Activated effector memory CD4-positive, alpha-beta T cell treated with Interleukin-2 at 50 U/mL for 16 hours (primary cell): ENCODE measurements at regions not wholly inside any gene's neighbourhood (a gene's known extent, or its start where the extent isn't known, plus 50 kb on each side); places are given as distances from the start of the nearest gene placed in this dataset.

Source experiments
- DNase-seq: peaks from one replicate; pipeline ENCODE4 v3.0.0-alpha.2; 2020

DNA sequence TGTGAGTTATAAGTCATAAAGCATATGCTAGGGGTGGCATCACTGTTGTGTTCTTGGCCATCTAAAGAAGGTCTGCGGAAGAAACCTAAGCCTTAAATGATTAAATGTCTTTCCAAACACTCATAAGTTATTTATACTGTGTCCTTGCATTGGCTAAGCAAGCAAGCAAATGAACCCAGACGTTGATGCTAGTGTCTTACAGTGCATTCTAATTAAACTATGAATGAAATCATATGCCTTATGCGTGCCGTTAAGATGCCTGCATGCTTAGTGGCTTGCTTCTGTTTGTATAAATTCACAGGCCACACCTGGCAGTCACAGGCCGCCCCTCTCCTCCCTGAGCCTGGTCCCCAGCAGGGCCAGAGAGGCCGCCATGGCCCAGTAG is 49.9 kb downstream of the RIN2 start:
- DNase-seq: no peak

DNA sequence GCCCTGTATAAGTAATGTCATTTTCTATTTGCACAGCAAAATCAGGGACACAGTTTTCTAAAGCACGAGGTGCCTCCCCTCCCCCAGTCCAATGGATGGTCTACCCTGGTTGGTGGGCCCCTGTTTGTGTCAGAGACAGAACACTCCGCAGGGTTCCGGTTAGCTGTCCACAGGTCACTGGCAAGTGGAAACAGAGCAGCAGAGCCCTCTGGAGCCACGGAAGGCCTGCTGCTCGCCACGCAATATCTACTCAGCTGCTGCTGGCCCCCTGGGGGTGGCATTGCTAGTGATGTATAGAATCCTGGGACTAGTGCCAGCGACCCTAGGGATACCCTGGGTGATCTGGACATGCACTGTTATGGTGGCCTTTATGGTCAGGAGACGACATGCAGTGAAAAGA is 50.4 kb downstream of the RIN2 start:
- DNase-seq: no peak

DNA sequence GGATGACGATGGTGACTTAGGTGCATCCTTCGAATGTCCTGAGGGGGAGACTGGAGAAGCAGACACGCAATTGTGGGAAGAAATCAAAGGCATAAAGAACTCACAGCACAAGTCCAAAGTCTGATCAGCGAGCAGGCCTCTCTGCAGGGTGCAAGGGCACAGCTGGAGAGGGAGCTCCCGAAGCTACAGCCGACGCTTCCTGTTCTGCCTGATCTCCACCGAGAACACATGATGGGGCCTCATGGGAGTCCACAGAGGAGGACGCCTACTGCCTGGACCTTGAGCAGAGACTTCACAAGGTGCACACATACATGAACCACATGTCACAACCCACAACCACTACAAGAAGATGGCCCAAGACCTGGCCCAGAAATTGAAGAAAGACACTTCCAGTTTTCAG is 51.4 kb downstream of the RIN2 start:
- no peak for DNase-seq

DNA sequence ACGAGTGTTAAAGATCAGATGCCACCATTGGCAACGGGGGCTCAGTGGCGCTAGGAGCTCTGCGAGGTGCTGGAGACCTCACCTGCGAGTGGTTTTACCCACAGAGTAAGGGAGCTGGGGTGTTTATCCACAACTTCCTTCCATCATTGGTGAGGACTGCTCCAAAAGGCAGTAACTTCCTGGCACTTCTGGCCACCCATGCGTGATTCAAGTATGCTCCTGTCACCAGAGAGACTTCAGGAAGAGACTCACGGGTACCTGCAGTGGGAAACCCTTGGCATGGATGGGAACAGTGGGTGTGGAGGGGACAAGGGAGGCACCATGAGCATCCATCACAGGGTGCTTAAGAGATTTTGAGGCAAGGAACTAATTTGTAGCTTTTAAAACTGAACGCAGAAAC is 53.2 kb downstream of the RIN2 start:
- no peak for DNase-seq

DNA sequence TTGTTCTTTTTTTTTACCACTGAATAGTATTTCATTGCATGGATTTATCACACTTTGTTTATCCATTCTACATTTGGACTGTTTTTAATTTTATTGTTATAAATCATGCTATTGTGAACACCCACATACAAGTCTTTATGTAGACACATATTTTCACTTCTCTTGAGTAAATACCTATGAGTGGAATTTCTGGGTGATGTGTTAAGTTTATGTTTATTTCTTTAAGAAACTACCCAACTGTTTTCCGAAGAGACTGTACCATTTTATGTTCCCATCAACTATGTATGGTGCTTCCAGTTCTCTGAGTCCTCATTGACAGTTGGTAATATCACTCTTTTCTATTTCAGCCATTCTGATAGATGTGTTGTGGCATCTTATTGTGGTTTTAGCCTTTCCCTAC is 54.0 kb downstream of the RIN2 start:
- no peak for DNase-seq

DNA sequence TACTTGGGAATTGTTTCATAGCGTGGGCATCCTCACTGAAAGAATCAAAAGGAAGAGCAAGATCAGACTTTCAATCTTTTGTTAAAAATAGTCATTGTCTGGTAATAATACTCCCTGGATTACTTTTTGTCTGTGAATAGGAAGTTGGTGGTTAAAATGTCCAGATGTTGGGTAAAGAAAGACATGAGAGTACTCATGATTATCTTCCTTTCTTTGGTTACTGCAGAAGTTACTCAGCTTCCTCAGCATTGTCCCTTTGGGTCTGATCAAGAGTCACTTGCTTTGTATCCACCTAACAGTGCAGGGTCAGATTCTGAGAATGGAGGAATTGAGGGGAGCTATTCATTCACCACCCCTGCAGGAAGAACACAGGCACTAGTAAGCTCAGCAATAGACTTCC is 54.6 kb downstream of the RIN2 start:
- DNase-seq: no peak

DNA sequence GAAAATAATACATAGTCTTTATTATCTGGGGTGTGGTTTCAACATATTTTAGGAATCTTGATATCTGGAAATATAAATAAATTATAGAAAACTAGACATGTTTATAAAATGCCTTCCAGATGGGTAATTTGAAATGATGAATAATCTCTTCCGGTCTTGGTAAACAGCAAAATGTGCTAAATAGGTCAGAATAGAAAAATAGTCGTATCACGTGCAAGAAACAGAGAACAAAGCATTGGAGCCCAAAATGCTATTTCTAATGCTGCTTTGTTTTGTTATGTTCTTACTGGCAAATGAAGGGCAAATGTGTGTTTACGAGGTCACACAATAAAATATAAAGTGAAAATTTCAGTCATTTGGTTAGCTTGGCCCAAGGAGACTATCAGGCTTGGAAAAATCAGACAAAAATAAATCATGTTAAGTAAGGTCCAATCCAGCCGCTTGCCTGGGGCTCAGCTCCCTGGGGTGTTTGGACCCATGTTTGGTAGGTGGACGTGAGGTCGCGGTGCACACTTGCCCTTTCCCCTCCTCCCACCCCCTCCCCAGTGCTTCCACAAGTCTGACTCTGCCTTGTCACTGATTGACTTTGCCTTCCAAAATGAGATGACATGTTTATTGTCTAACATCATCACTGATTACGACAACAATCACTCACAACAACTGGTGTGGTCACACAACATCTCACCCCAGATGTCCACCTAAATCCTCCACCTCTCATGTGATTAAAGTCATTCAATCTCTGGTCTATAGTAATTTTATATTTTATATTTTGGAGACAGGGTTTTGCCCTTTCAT is 56.0 kb downstream of the RIN2 start:
- no peak for DNase-seq

DNA sequence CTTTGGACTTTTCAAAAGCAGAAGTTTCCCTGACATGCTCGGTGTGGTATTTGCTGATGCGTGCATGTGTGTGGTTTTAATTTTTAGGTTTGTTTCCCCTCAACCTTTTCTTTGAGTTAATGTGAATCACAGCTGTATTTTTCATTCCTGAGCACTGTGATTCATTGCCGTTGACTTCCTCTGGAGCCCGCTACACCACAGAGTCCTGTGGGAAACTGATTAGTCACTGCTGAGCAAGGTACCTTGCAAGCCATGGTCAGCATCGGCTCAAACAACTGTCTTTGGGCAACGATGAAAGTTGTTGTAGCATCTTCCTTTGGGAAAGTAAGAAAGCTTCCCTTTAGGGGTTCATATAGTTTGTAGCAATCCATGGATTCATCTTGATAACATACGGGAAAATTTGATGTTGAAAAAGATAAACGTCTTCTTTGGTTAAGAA is 57.5 kb downstream of the RIN2 start:
- no peak for DNase-seq

DNA sequence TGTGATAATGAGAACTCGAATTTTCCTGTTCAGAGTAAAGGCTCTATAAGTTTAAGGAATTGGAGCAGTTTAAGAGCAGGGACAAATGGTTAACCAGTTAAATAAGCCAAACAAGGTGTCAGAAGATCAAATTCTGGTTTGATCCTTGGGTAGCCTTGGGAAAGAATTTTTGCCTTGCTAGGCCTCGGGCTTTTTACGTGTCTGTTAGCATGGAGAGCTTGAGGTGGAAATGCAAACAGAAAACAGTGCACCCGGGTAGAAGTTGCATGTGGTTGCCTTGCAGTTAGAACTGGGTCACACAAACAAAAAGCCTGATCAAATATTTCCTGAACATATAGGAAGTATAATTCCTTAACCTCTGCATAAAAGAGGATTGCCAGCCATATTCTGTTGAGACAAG is 58.3 kb downstream of the RIN2 start:
- no peak for DNase-seq

DNA sequence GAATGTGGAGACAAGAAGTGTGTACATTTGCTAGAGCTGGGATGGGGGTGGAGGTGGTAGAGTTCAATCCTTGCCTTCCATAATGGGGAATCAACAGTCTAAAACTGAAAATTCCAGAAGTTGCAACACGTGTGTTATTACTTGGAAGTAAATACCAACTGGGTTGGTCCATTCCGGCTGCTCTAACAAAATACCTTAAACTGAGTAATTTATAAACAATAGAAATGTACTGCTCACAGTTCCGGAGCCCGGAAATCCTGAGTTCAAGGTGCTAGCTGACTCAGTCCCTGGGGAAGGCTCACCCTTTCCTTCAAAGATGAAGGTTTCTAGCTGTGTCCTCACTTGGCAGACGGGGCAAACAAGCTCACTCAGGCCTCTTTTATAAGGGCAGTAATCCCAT is 59.0 kb downstream of the RIN2 start:
- DNase-seq: no peak

DNA sequence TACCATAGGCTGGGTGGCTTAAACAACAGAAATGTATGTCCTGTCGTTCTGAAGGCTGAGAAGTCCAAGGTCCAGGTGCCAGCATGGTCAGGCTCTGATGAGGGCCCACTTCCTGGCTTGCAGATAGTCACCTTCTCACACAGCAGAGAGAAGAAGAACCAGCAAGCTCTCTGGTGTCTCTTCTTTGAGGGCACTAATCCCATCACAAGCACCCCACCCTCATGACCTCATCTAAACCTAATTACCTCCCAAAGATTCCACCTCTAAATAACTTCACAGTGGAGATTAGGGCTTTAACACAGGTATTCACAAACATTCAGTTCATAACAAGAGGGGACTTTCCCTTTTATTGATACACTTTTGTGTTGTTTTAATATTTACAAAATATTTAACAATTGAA is 61.1 kb downstream of the RIN2 start:
- DNase-seq: no peak

DNA sequence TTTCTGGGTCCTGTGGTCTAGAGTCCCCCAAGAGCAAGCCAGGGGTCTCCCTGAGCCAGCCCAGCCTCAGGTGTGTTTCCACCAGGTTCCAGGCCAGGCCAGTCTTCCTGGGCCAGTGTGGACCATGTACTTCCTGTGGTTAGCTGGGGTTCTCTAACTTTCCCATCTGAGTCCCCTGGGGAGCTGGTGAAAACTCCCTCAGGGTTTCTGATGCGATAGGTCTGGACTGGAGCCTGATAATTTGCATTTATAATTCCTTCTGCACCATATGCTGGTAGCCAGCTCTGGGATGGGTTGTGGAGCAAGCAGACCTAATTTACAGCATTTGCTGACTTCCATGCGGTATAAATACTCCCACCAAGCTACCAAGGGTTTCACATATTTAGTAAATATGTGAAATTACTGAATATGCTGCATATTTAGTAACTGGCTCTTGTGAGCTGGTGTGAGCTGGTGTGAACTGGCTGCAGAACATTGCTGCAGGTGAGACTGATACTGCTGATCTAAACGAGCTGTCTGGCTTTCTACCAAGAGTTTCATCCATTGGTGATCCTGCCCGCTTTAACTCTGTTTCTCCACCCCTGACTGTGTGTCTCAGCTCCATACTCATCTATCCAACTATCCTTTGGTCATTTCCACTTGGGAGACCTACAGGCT is 62.6 kb downstream of the RIN2 start:
- DNase-seq: no peak

DNA sequence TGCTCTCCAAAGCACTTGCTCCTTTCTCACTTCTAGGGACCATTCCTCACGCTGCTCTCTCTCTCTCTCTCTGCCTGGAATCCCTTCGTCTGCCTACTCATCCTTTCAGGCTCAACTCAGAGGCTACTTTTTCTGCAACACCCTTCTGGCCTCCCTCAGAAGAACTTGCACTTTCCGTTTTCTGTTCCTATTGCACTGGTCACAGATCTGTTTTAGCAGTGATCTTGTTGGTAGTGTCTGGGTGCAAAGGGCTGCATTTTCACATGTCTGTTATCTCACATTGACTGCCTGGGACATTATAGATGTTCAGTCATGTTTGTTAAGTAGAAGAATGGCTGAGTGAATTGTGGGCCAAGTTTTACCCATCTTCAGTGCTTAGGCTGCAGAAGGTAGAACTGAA is 63.5 kb downstream of the RIN2 start:
- DNase-seq: no peak

DNA sequence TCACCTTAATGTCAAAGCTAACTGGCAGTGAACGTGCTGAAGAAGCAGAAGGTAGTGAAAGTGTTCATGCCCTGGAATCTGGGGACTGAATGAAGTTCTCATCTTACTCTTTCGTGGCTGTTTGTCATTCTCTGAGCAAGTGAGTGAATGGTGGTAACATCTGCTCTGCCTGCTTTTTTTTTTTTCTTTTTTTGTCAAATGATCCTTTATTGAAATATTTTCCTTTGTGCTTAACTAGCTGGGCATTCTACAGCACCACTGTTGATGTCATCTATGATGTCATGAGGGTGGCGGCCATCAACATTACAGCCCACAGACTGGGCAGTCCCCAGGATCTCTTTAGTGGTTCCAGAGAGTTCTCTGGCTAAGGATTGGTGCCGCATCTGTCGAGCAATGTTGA is 65.2 kb downstream of the RIN2 start:
- no peak for DNase-seq

DNA sequence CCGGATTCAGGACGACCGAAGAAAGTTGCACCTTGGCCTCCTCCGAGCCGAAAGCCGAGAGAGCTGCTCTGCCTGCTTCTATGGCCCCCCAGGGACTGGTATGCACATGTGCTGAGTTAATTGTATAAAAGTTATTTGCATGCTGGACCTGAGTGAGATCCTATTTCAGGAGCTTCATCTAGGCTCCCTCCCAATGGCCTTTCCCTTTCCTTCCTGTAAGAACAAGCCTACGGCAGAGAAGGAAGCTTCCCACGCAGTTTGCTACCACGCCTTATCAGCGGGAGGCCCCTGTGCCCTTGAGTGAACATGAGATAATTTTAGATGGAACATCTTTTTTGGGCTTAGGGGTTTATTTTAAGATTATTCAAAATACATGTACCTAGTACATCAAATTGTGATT is 65.9 kb downstream of the RIN2 start:
- DNase-seq: no peak

DNA sequence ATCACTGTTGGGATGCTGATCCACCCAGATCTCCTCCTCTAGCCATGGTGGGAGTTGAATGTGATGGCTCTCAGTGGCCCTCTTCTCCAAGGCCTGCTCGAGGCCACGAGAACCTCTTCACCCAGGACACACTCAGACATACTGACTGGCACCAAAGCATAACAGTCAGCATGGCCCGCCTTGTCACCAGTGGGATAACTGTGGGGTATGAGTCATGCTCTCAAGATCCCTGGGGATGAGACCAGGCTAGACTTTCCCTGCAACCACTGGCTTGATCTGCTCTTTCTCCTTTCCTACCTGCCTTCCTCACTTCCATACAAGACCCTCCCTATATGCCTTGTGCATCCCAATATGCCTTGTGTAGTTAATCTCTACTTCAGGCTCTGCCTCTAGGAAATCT is 66.8 kb downstream of the RIN2 start:
- no peak for DNase-seq

DNA sequence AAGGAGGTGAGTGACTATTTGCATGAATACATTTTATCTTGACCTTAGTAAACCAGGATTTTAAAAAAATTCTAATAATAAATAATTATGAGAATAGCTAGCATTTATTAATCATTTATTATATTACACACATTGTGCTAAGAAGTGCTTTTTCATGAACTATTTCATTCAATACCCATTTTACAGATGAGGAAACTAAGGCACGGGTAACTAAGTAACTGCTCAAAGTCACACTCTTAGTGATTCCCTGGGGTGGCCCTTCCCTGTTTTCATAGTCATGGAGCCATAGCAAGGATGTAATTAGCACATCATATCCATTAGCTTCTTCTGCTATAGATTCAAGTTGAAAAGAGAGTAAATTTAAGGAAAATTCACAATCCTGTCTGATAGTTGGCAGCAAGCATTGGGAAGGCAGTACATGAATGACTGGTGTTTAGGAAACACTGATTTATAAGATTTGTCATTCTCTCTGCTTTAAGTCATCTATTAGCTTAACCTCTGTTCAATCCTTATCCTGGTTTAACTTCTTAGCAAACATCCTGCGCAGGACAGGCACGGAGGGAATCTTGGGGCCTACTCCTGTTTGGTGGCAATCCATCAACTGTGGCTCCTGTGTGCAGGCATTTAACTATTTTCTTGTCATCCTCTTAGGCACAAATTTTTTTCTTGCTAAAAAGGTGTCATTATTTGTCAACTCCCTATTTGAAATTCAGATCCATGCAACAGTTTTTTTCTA is 68.3 kb downstream of the RIN2 start:
- DNase-seq: no peak

DNA sequence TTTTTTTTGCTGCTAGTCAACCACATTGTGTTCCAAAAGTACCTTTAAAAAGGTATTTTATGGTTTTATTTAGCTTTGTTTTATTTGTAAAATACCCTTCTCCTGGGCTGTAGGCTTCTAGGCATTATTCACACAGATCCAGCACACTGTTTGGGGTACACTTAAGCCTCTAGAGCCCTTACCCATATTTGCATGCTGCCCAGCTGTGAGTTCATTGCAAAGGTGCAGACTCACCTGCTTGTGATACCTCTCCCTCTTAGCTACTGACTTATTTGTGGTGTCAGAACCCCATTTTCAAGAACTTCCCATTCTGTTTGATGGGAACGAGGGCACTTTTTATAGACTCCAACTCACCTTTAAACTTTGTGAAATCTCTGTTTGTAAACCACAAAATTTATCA is 69.8 kb downstream of the RIN2 start:
- DNase-seq: no peak

DNA sequence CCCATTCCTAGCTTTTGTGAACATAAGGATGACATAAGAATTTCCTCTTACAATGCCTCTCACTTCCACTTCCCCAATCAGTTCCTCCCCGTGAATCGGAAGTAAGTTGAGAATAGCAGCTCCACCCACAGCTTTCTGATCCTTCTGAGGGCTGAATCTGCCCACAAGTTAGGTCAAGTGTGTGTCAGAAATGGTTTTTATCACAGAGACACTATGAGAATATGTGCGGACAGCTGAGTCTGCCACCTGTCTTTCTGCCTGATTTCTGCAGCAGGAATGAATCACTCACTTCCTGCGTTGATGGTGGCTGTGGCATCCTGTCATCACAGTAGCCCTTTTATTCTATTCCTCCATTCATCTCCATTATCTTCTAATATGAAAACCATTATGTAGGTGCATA is 70.2 kb downstream of the RIN2 start:
- no peak for DNase-seq

DNA sequence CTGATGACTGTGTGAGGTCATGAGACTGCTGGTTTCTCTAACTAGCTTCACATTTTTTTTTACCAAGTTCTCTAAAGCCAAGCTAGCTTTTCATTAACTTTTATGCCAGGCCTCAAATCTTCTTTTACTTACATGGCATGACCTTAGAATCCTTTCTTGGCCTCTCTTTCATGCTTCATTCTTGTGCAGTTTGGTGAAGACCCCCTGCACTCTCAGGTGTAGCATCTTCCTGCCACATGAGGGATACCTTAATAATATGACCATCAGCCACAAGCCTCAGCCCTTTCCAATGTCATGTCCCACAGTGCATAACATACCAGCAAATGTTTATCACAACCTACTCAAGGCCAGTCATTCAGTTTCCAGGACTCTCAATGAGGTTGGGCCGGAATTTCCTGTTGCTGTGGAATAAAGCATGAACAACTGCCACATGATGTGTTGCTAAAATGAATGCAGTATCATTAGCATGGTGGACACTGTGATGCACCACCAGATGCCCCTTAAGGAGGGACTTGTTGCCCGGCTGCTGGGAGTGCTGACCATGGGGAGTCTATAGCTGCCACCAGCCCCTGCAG is 72.2 kb downstream of the RIN2 start:
- DNase-seq: no peak

DNA sequence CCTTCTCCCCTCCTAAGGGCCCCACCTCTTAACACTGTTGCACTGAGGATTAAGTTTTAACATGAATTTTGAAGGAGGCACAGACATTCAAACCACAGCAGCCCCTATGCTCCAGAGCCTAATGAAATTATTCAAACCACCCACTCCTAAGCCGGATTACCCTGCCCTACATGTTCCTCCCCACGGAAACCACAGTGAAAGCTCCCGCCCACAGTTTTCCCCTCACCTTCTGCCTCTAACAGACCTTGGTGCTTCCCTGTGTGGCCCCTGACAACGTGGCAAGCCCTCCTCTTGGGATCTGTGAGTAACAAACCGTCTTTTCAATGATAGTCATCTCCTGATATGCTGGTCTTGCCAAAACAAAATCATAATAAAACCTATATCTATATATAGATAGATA is 74.8 kb downstream of the RIN2 start:
- no peak for DNase-seq

DNA sequence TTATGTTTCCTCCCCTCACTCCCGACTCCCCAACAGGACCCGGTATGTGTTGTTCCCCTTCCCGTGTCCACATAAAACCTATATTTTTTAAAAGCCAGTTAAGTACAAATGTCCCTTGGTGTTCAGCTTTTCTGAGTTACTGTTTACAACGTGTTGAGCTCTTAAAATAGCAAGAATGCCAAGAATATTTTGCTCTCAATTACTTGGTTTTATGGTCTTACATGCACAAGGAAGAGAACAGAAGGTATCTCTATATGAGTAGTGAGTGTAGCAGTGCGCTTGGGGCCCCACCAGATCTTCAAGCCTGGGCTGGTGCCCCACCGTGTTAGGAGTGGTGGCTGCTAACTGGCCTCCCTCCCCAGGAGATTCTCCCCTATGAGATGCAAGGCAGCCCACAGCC is 75.3 kb downstream of the RIN2 start:
- no peak for DNase-seq

DNA sequence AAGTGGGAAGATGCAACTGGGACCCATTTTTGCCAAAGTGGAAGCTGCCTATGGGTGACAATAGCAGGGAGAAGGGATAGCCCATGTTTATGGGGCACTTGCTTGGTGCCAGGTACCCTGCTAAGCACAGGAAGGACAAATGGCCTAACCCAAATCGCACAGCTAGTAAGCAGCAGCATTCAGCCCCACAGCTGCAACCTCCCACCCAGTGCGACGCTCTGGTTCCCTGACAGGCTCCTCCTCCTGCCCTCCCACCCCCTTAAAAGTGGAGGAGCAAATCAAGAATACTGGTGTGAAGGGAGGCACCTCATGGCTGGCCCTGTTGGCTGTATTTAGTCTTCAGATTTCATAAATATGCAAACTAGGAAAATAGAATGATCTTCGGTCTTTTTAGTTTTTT is 76.2 kb downstream of the RIN2 start:
- no peak for DNase-seq

DNA sequence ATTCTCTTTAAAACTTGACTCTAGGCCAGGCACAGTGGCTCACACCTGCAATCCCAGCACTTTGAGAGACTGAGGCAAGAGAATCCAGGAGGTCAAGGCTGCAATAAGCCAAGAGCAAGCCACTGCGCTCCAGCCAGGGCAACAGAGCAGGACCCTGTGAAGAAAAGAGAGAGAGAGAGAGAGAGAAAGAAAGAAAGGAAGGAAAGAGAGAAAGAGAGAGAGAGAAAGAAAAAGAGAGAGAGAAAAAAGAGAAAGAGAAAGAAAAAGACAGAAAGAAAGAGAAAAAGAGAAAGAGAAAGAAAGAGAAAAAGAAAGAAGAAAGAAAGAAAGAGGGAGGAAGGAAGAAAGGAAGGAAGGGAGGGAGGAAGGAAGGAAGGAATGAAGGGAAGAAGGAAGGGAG is 76.7 kb downstream of the RIN2 start:
- no peak for DNase-seq
